ENCODE measurements at regions not wholly inside any gene's neighbourhood (a gene's known extent, or its start where the extent isn't known, plus 50 kb on each side); places are given as distances from the start of the nearest gene placed in this dataset.

- Mint-ChIP-seq H3K4me3 (no peak overlapping the region), H3K9me3 (peaks cover 13% of the 10 kb centered on the region), H3K27ac (no peak overlapping the region), H3K27me3 (ENCODE audit: insufficient read depth, low read depth) (peaks cover 6% of the 10 kb centered on the region), H3K4me1 (peaks cover 38% of the 10 kb centered on the region), H3K36me3 (no peaks in the 10 kb centered on the region)
- H3K4me2 ChIP-seq: no peak overlapping the region
- peaks cover 11% of the 10 kb centered on the region for H3F3A ChIP-seq (ENCODE audit: low read depth)
- no peaks in the 10 kb centered on the region for H3K27me3 ChIP-seq
- H3K79me2 ChIP-seq (ENCODE audit: low read depth): no peaks in the 10 kb centered on the region
- H3K27ac ChIP-seq: no peak overlapping the region
- TF ChIP-seq EZH2 (IDR thresholded peaks at IDR 0.05) (no peak), CTCF (IDR thresholded peaks at IDR 0.05) (no peak), EZH2phosphoT487 (IDR thresholded peaks at IDR 0.05) (no peak)
- H4K20me1 ChIP-seq (ENCODE audit: low read depth): no peaks in the 10 kb centered on the region
- H3K9me3 ChIP-seq (ENCODE audit: low read depth): peaks cover 5% of the 10 kb centered on the region
- H3K36me3 ChIP-seq: no peaks in the 10 kb centered on the region
- no peak for DNase-seq (ENCODE audit: low spot score)
- H3K4me1 ChIP-seq: peaks cover 25% of the 10 kb centered on the region
- H2AFZ ChIP-seq (replicated peaks): no peak overlapping the region
- H3K9ac ChIP-seq: no peak overlapping the region
- no peak overlapping the region for H3K4me3 ChIP-seq
Measured at GRCh38 chr17:5899496-5900195, 170.5 kb upstream of the WSCD1 start.

- Mint-ChIP-seq H3K4me3 (no peak overlapping the region), H3K27me3 (ENCODE audit: insufficient read depth, low read depth) (peaks cover 2% of the 10 kb centered on the region), H3K9me3 (peaks cover 16% of the 10 kb centered on the region), H3K36me3 (no peaks in the 10 kb centered on the region), H3K4me1 (peaks cover 24% of the 10 kb centered on the region), H3K27ac (no peak overlapping the region)
- Histone ChIP-seq H3F3A (ENCODE audit: low read depth) (peaks cover 11% of the 10 kb centered on the region), H3K36me3 (no peaks in the 10 kb centered on the region), H2AFZ (replicated peaks) (peak overlapping the region; percentile 42), H3K4me1 (peaks cover 10% of the 10 kb centered on the region), H3K4me2 (no peak overlapping the region), H3K4me3 (no peak overlapping the region), H3K27me3 (no peaks in the 10 kb centered on the region), H3K9me3 (ENCODE audit: low read depth) (peaks cover 5% of the 10 kb centered on the region), H4K20me1 (ENCODE audit: low read depth) (no peaks in the 10 kb centered on the region), H3K79me2 (ENCODE audit: low read depth) (no peaks in the 10 kb centered on the region), H3K27ac (no peak overlapping the region), H3K9ac (no peak overlapping the region)
- DNase-seq (ENCODE audit: low spot score): no peak
- no peak for TF ChIP-seq EZH2phosphoT487 (IDR thresholded peaks at IDR 0.05)
- no peak for TF ChIP-seq EZH2 (IDR thresholded peaks at IDR 0.05)
- no peak for TF ChIP-seq CTCF (IDR thresholded peaks at IDR 0.05)
Measured at GRCh38 chr17:5901731-5902130, 168.4 kb upstream of the WSCD1 start.

GRCh38 chr17:5902181-5903140, 167.7 kb upstream of the WSCD1 start:
- Histone ChIP-seq H3K27me3 (no peaks in the 10 kb centered on the region), H2AFZ (replicated peaks) (peak overlapping the region; percentile 42), H3K79me2 (ENCODE audit: low read depth) (no peaks in the 10 kb centered on the region), H3K4me3 (no peak overlapping the region), H3K36me3 (no peaks in the 10 kb centered on the region), H3K4me2 (no peak overlapping the region), H4K20me1 (ENCODE audit: low read depth) (no peaks in the 10 kb centered on the region), H3F3A (ENCODE audit: low read depth) (peaks cover 4% of the 10 kb centered on the region), H3K9me3 (ENCODE audit: low read depth) (peaks cover 5% of the 10 kb centered on the region), H3K27ac (no peak overlapping the region), H3K4me1 (peaks cover 3% of the 10 kb centered on the region), H3K9ac (no peak overlapping the region)
- Mint-ChIP-seq H3K27ac (peak overlapping the region; percentile 94), H3K4me3 (no peak overlapping the region), H3K36me3 (no peaks in the 10 kb centered on the region), H3K4me1 (peaks cover 17% of the 10 kb centered on the region), H3K27me3 (ENCODE audit: insufficient read depth, low read depth) (peaks cover 2% of the 10 kb centered on the region), H3K9me3 (peaks cover 16% of the 10 kb centered on the region)
- TF ChIP-seq EZH2phosphoT487 (IDR thresholded peaks at IDR 0.05) (no peak), EZH2 (IDR thresholded peaks at IDR 0.05) (no peak), CTCF (IDR thresholded peaks at IDR 0.05) (no peak)
- no peak for DNase-seq (ENCODE audit: low spot score)
